ENCODE measurements at regions not wholly inside any gene's neighbourhood (a gene's known extent, or its start where the extent isn't known, plus 50 kb on each side); places are given as distances from the start of the nearest gene placed in this dataset.

- Mint-ChIP-seq H3K36me3 (no peaks in the 10 kb centered on the region), H3K9me3 (no peaks in the 10 kb centered on the region), H3K4me3 (no peak overlapping the region), H3K27me3 (no peaks in the 10 kb centered on the region), H3K27ac (no peak overlapping the region), H3K4me1 (ENCODE audit: unreplicated experiment) (peaks cover 6% of the 10 kb centered on the region)
- no peak for TF ChIP-seq CTCF (conservative IDR thresholded peaks at IDR 0.05)
- DNase-seq (ENCODE audit: extremely low spot score, unreplicated experiment), result no peak
These were observed 355.1 kb upstream of the CLNK start for GRCh38 chr4:11039634-11040131.

- Mint-ChIP-seq H3K27ac (no peak overlapping the region), H3K4me1 (ENCODE audit: unreplicated experiment) (peaks cover 6% of the 10 kb centered on the region), H3K36me3 (no peaks in the 10 kb centered on the region), H3K27me3 (no peaks in the 10 kb centered on the region), H3K9me3 (no peaks in the 10 kb centered on the region), H3K4me3 (no peak overlapping the region)
- no peak for TF ChIP-seq CTCF (conservative IDR thresholded peaks at IDR 0.05)
- DNase-seq (ENCODE audit: extremely low spot score, unreplicated experiment), result no peak
These were observed 354.4 kb upstream of the CLNK start for GRCh38 chr4:11038926-11039325.

GRCh38 chr4:11037637-11038036 lies 353.1 kb upstream of the CLNK start:
- Mint-ChIP-seq H3K27ac (no peak overlapping the region), H3K36me3 (no peaks in the 10 kb centered on the region), H3K4me1 (ENCODE audit: unreplicated experiment) (peaks cover 6% of the 10 kb centered on the region), H3K27me3 (no peaks in the 10 kb centered on the region), H3K4me3 (no peak overlapping the region), H3K9me3 (no peaks in the 10 kb centered on the region)
- no peak for DNase-seq (ENCODE audit: extremely low spot score, unreplicated experiment)
- no peak for TF ChIP-seq CTCF (conservative IDR thresholded peaks at IDR 0.05)

DNA sequence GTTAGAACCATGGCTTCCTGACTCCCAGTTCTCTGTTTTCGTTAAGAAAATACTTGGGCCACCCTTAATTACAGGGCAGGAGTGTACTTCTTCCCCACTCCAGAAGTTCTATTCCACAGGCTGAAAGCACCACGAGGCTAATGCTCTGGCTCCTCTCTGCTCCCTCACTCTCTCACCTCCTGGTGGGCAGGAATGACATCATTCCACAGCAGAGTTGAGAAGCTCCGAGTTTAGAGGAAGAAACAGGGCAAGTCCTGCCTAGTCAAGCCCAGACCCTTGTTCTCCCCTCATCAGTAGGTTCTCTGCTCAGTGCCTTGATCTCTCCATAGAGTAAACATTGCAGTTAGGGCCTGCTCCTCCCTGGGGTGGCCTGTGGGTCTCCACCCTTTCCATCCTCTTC lies 343.8 kb upstream of the CLNK start:
- Mint-ChIP-seq H3K27me3 (peaks cover 9% of the 10 kb centered on the region), H3K4me1 (ENCODE audit: unreplicated experiment) (no peaks in the 10 kb centered on the region), H3K9me3 (peaks cover 5% of the 10 kb centered on the region), H3K4me3 (no peak overlapping the region), H3K27ac (no peak overlapping the region), H3K36me3 (no peaks in the 10 kb centered on the region)
- DNase-seq (ENCODE audit: extremely low spot score, unreplicated experiment), result no peak
- no peak for TF ChIP-seq CTCF (conservative IDR thresholded peaks at IDR 0.05)

- peaks cover 5% of the 10 kb centered on the region for H3K9me3 Mint-ChIP-seq
- H3K36me3 Mint-ChIP-seq, result no peaks in the 10 kb centered on the region
- no peak for DNase-seq (ENCODE audit: extremely low spot score, unreplicated experiment)
- peaks cover 8% of the 10 kb centered on the region for H3K4me1 Mint-ChIP-seq (ENCODE audit: unreplicated experiment)
- TF ChIP-seq CTCF (conservative IDR thresholded peaks at IDR 0.05), result no peak
- no peak overlapping the region for H3K27ac Mint-ChIP-seq
- no peak overlapping the region for H3K4me3 Mint-ChIP-seq
- peaks cover 10% of the 10 kb centered on the region for H3K27me3 Mint-ChIP-seq
These were observed 336.8 kb upstream of the CLNK start for GRCh38 chr4:11021333-11021732.

Data from type B pancreatic cell (in vitro differentiated cells).